HG03175 (cell line): ENCODE measurements at regions not wholly inside any gene's neighbourhood (a gene's known extent, or its start where the extent isn't known, plus 50 kb on each side); places are given as distances from the start of the nearest gene placed in this dataset.

Source experiments
- ATAC-seq: cut with Tn5 transposase; IDR thresholded peaks from one replicate; pipeline ENCODE4 v1.9.1; 2021; ENCODE audit warnings: mild to moderate bottlenecking, moderate library complexity; ENCODE audit not compliant: unreplicated experiment

GRCh38 chr18:6605115-6605869 lies 124.2 kb upstream of the ARHGAP28 start:
- no peak for ATAC-seq

GRCh38 chr18:6606411-6607085 lies 123.0 kb upstream of the ARHGAP28 start:
- ATAC-seq = no peak

- ATAC-seq = no peak
Observed at GRCh38 chr18:6607343-6607742, 122.2 kb upstream of the ARHGAP28 start.

GRCh38 chr18:6609666-6610264 lies 119.8 kb upstream of the ARHGAP28 start:
- no peak for ATAC-seq

GRCh38 chr18:6610466-6610865 lies 119.0 kb upstream of the ARHGAP28 start:
- no peak for ATAC-seq

- no peak for ATAC-seq
Observed at GRCh38 chr18:6613581-6613980, 115.9 kb upstream of the ARHGAP28 start.

- ATAC-seq = no peak
Observed at GRCh38 chr18:6614952-6615351, 114.6 kb upstream of the ARHGAP28 start.

- ATAC-seq = no peak
Observed at GRCh38 chr18:6616981-6617380, 112.5 kb upstream of the ARHGAP28 start.

- no peak for ATAC-seq
Observed at GRCh38 chr18:6621437-6621836, 108.1 kb upstream of the ARHGAP28 start.

GRCh38 chr18:6623278-6623677 lies 106.2 kb upstream of the ARHGAP28 start:
- no peak for ATAC-seq

GRCh38 chr18:6624271-6624660 lies 105.2 kb upstream of the ARHGAP28 start:
- no peak for ATAC-seq

- ATAC-seq = no peak
Observed at GRCh38 chr18:6624661-6625311, 104.7 kb upstream of the ARHGAP28 start.

- no peak for ATAC-seq
Observed at GRCh38 chr18:6625481-6625880, 104.0 kb upstream of the ARHGAP28 start.

GRCh38 chr18:6626457-6626856 lies 103.1 kb upstream of the ARHGAP28 start:
- ATAC-seq = no peak

- ATAC-seq = no peak
Observed at GRCh38 chr18:6627645-6628044, 101.9 kb upstream of the ARHGAP28 start.

- no peak for ATAC-seq
Observed at GRCh38 chr18:6628187-6628586, 101.3 kb upstream of the ARHGAP28 start.

GRCh38 chr18:6629635-6630140 lies 99.8 kb upstream of the ARHGAP28 start:
- no peak for ATAC-seq

GRCh38 chr18:6633310-6633709 lies 96.2 kb upstream of the ARHGAP28 start:
- ATAC-seq = no peak

- ATAC-seq = no peak
Observed at GRCh38 chr18:6636091-6636490, 93.4 kb upstream of the ARHGAP28 start.

- ATAC-seq = no peak
Observed at GRCh38 chr18:6638447-6638846, 91.1 kb upstream of the ARHGAP28 start.

GRCh38 chr18:6639305-6639704 lies 90.2 kb upstream of the ARHGAP28 start:
- ATAC-seq = no peak
